Natural killer cell treated with Interleukin-12 subunit alpha and Interleukin-12 subunit beta and Interleukin-15 and Interleukin-18, amount 100 ng/mL, for 72 hours (primary cell): ENCODE measurements at regions not wholly inside any gene's neighbourhood (a gene's known extent, or its start where the extent isn't known, plus 50 kb on each side); places are given as distances from the start of the nearest gene placed in this dataset.

Experiments used
- ATAC-seq, 2 donors: fragments of 150-1000 bp; cut with Tn5 transposase in 1 of 2; sonication (Bioruptor Pico), chemical (Tn5 transposase) in 1 of 2; 2 replicates each; pipeline ENCODE4 v1.10.0; 2021
- DNase-seq: peaks from one replicate; pipeline ENCODE4 v3.0.0; 2022; ENCODE audit warnings: low spot score
- H3K27ac Mint-ChIP-seq, 2 donors: 1 replicate in 1 of 2; 2 replicates in 1 of 2; pipeline ENCODE4 v1.8.0; 2022; ENCODE audit warnings: mixed read lengths in 2 of 2, mild to moderate bottlenecking in 1 of 2, moderate library complexity in 1 of 2
- H3K27me3 Mint-ChIP-seq, 2 donors: 1 replicate in 1 of 2; 2 replicates in 1 of 2; pipeline ENCODE4 v1.8.0; 2022; ENCODE audit warnings: mixed read lengths in 2 of 2
- H3K36me3 Mint-ChIP-seq: one replicate; pipeline ENCODE4 v1.8.0; 2022; ENCODE audit warnings: mixed read lengths
- H3K4me1 Mint-ChIP-seq, 2 donors: 1 replicate in 1 of 2; 2 replicates in 1 of 2; pipeline ENCODE4 v1.8.0; 2022; ENCODE audit warnings: low read depth in 2 of 2, mixed read lengths in 2 of 2, mild to moderate bottlenecking in 1 of 2
- H3K4me3 Mint-ChIP-seq: one replicate; pipeline ENCODE4 v1.8.0; 2022; ENCODE audit warnings: mixed read lengths
- H3K9me3 Mint-ChIP-seq: 2 replicates; pipeline ENCODE4 v1.8.0; 2022; ENCODE audit warnings: mixed read lengths

DNA sequence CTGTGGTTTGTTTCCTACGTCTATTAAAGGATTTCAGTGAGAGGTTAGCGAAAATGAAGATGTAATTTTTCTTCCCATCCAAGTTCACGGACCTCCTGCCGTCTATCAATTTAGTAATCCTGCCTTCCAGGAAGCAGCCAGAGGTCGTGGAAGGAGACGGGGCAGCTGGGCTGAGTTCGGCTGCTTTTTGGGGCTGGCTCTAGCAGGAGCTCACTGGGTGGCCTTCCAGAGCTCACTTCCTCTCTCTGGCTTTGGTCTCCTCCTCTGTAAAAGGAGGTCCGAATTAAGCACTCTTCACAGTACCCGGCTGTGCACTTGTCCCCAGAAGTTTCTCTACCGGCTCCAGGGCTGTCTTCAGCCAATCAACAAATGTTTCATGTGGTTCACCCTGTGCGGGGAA is 295.4 kb downstream of the BCOR start:
- DNase-seq (no peak), ATAC-seq (no peak)
- Mint-ChIP-seq H3K4me1 (no peaks in the 10 kb centered on the region), H3K36me3 (no peaks in the 10 kb centered on the region), H3K4me3 (no peak overlapping the region), H3K27me3 (peaks cover 0 to 19% of the 10 kb centered on the region in 2 donors), H3K27ac (no peak overlapping the region), H3K9me3 (no peaks in the 10 kb centered on the region)

DNA sequence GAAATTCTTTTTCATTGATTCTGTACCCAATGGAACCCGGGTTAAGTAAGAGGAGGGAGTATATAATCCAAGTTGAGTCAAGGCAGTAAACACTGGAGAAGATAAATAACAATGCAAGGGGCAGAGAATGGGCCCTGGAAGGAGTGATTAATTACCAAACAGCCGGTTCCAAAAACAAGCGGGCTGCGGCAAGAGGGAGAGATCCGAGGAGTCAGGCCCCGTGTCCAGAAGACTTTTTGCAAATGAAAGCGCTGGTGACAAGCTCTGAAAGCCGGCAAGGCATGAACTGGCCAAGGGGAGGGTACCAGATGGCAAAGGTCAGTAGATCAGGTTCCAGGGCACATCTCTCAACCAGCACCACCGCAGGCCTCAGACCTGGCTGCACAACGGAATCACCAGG is 294.9 kb downstream of the BCOR start:
- Mint-ChIP-seq H3K27ac (no peak overlapping the region), H3K4me1 (no peaks in the 10 kb centered on the region), H3K36me3 (no peaks in the 10 kb centered on the region), H3K4me3 (no peak overlapping the region), H3K27me3 (peaks cover 0 to 18% of the 10 kb centered on the region in 2 donors), H3K9me3 (no peaks in the 10 kb centered on the region)
- DNase-seq (no peak), ATAC-seq (no peak)

DNA sequence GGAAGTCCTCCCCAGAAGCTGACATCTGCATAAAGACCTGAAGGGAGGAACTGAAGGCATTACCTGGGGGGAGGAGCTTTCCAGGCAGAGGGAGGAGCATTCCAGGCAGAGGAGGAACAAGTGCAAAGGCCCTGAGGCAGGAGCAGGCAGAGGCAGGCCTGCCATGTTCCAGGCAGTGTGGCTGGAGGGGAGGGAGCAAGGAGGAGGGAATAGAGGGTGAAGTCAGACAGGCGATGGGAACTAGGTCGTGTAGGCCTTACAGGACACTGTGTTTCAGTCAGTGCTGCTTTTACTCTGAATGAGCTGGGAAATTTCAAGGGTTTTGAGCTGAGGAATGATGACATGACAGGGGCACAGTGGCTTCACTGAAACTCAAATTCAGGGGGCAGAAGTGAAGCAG is 292.7 kb downstream of the BCOR start:
- H3K4me3 Mint-ChIP-seq, result no peak overlapping the region
- no peaks in the 10 kb centered on the region for H3K4me1 Mint-ChIP-seq
- DNase-seq, result no peak
- no peaks in the 10 kb centered on the region for H3K36me3 Mint-ChIP-seq
- H3K27ac Mint-ChIP-seq, result no peak overlapping the region
- no peaks in the 10 kb centered on the region for H3K9me3 Mint-ChIP-seq
- peaks cover 0 to 24% of the 10 kb centered on the region in 2 donors for H3K27me3 Mint-ChIP-seq
- ATAC-seq, result no peak

GRCh38 chrX:39805825-39806224 is 291.9 kb downstream of the BCOR start:
- ATAC-seq, result no peak
- no peak for DNase-seq

GRCh38 chrX:39808471-39808917 is 289.3 kb downstream of the BCOR start:
- Mint-ChIP-seq H3K4me1 (no peaks in the 10 kb centered on the region), H3K27ac (no peak overlapping the region), H3K36me3 (no peaks in the 10 kb centered on the region), H3K4me3 (no peak overlapping the region), H3K27me3 (peaks cover 0 to 26% of the 10 kb centered on the region in 2 donors), H3K9me3 (no peaks in the 10 kb centered on the region)
- DNase-seq, result no peak
- ATAC-seq, result no peak

More at GRCh38 chrX:39805825-39806224, 291.9 kb downstream of the BCOR start:
- no peak overlapping the region for H3K4me3 Mint-ChIP-seq
- no peaks in the 10 kb centered on the region for H3K4me1 Mint-ChIP-seq
- peaks cover 0 to 32% of the 10 kb centered on the region in 2 donors for H3K27me3 Mint-ChIP-seq
- no peak overlapping the region for H3K27ac Mint-ChIP-seq
- H3K9me3 Mint-ChIP-seq, result no peaks in the 10 kb centered on the region
- no peaks in the 10 kb centered on the region for H3K36me3 Mint-ChIP-seq

DNA sequence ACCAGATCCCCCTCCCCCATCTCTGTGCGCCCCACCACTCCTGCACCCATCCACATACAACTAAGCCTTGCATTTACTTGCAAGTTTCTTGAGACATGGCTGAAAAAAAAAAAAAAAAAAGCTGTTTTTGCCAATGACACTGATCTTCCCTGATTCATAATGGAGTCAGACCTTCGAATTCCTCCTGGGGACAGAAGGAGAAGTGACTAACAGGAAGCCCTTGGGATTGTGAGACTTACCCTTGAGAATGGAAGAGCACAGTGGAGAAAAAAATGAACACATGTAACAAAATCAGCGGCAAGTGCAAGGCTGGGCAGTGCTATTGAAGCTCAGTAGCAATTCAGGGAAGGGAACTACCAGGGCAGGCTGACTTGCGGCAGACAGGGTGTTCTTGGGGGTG is 288.4 kb downstream of the BCOR start:
- ATAC-seq (no peak), DNase-seq (no peak)
- H3K27ac Mint-ChIP-seq, result no peak overlapping the region
- peaks cover 3% of the 10 kb centered on the region in 2 donors for H3K4me1 Mint-ChIP-seq
- H3K27me3 Mint-ChIP-seq, result peaks cover 0 to 29% of the 10 kb centered on the region in 2 donors
- H3K9me3 Mint-ChIP-seq, result no peaks in the 10 kb centered on the region
- H3K36me3 Mint-ChIP-seq, result no peaks in the 10 kb centered on the region
- H3K4me3 Mint-ChIP-seq, result no peak overlapping the region

DNA sequence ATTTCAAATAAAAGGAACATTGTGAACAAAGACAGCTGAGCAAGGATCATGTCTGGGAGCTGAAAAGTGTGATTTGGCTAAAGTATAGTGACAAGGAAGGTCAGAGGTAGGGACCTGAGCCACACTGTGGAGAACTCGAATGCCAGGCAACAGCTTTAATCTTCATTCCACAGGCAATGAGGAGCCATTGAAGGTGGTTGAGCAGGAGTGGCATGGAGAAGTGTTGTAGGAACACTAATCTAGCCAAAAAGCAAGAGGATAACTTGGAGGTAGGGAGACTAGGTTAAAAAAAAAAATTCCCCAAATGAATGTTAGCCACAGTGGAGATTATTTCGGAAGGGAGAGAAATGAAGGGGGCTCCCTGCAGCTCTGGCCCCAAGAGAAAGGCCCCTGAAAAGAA is 286.9 kb downstream of the BCOR start:
- Mint-ChIP-seq H3K4me3 (no peak overlapping the region), H3K4me1 (peaks cover 8 to 9% of the 10 kb centered on the region in 2 donors)
- ATAC-seq, result no peak

DNA sequence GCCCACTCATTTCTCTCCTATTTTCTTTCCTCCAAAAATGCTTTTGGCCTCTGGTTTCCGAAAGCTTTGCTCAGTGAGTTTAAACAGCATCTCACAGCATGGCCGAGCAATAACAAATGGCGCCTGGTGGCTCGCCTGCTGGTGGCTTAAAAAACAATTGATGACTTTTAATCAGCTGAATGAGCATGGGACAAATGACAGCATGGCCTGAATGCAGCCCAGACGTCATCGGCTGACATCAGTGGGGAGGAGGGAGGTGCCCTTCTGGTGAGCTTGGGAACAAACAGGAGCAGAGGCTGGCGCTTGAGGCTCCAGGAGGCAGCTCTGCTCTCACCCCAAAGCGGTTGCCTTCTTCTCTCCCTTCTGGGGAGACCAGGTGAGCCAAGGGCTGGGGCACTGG is 286.4 kb downstream of the BCOR start:
- peaks cover 0 to 20% of the 10 kb centered on the region in 2 donors for H3K27me3 Mint-ChIP-seq
- H3K4me1 Mint-ChIP-seq, result peaks cover 8 to 9% of the 10 kb centered on the region in 2 donors
- H3K27ac Mint-ChIP-seq, result no peak overlapping the region
- ATAC-seq, result no peak
- no peaks in the 10 kb centered on the region for H3K36me3 Mint-ChIP-seq
- no peak overlapping the region for H3K4me3 Mint-ChIP-seq
- DNase-seq, result no peak
- no peaks in the 10 kb centered on the region for H3K9me3 Mint-ChIP-seq

More for the DNA sequence above, 286.9 kb downstream of the BCOR start:
- no peak overlapping the region for H3K27ac Mint-ChIP-seq
- no peaks in the 10 kb centered on the region for H3K9me3 Mint-ChIP-seq
- no peaks in the 10 kb centered on the region for H3K36me3 Mint-ChIP-seq
- peaks cover 0 to 23% of the 10 kb centered on the region in 2 donors for H3K27me3 Mint-ChIP-seq
- no peak for DNase-seq

- Mint-ChIP-seq H3K4me3 (no peak overlapping the region), H3K27ac (no peak overlapping the region), H3K4me1 (peaks cover 9 to 11% of the 10 kb centered on the region in 2 donors), H3K9me3 (no peaks in the 10 kb centered on the region), H3K36me3 (no peaks in the 10 kb centered on the region), H3K27me3 (peaks cover 0 to 25% of the 10 kb centered on the region in 2 donors)
- DNase-seq, result no peak
- ATAC-seq, result no peak
These were observed 284.0 kb downstream of the BCOR start for GRCh38 chrX:39813631-39814277.

- H3K4me1 Mint-ChIP-seq, result peaks cover 9 to 11% of the 10 kb centered on the region in 2 donors
These were observed 283.4 kb downstream of the BCOR start for GRCh38 chrX:39814391-39814790.

DNA sequence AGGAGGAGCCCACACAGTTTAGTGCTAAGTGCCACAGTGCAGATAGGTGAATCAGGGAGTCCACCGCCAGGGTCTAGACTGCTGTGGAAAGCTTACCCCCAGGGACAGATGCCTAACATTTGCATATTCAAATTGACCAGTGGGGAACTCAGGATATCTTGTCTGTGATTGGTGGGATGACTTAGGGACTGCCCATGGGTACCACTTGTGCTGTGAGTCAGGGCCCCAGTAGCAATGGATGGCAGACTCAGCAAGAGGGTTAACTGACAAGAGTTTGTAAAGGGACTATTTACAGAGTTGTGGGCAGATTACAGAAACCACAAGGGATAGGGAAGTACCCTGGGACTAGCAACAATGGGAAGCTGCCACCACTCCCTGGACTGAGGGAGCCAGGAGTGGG is 282.1 kb downstream of the BCOR start:
- peaks cover 0 to 29% of the 10 kb centered on the region in 2 donors for H3K27me3 Mint-ChIP-seq
- DNase-seq (peak; percentile 65), ATAC-seq (peak; percentile 80 to 85)
- no peak overlapping the region for H3K27ac Mint-ChIP-seq
- peaks cover 9 to 11% of the 10 kb centered on the region in 2 donors for H3K4me1 Mint-ChIP-seq
- H3K36me3 Mint-ChIP-seq, result no peaks in the 10 kb centered on the region
- no peaks in the 10 kb centered on the region for H3K9me3 Mint-ChIP-seq
- no peak overlapping the region for H3K4me3 Mint-ChIP-seq

More at GRCh38 chrX:39814391-39814790, 283.4 kb downstream of the BCOR start:
- ATAC-seq, result no peak
- Mint-ChIP-seq H3K36me3 (no peaks in the 10 kb centered on the region), H3K27ac (no peak overlapping the region), H3K4me3 (no peak overlapping the region), H3K9me3 (no peaks in the 10 kb centered on the region), H3K27me3 (peaks cover 0 to 26% of the 10 kb centered on the region in 2 donors)
- DNase-seq, result no peak

DNA sequence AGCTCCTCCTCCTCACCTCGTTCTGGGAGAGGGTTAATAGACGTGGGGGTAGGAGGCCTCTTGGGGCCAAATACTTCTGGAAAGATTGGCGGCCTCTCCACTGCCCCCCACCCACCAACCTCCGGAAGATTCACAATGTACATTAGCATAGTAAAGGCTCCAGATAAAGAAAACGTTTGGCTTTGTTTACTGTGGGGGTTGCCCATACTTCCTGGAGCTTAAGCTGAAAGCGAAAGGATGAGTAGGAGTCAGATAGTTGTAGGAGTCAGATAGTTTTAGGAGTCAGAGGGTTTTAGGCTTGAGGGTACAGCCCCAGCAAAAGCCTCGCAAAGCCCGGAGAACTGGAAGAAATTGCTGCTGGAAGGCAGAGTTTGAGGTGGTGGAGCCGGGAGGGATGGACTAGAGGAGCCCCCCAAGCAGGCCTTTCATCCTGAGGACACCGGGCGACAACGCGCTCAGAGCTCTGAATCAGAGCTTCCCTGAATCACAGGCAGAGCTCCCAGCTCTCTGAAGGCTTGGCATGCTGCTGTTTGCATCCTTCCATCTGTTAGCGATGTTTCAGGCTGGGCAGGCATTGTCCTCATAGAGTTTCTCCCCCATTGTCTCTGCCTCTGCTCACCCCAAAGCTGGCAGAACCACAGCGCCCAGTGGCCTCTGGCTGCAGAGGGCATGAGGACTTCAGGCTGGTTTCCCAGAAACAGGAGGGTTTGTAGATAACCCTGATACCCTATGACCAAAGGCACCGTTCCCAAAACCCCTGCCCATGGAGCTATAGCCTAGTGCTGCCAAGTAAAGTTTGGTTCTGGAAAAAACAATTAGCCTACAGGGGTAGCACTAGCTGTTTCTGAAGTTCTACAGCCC is 280.7 kb downstream of the BCOR start:
- no peak overlapping the region for H3K4me3 Mint-ChIP-seq
- ATAC-seq, result no peak
- H3K27me3 Mint-ChIP-seq, result peaks cover 0 to 26% of the 10 kb centered on the region in 2 donors
- H3K36me3 Mint-ChIP-seq, result no peaks in the 10 kb centered on the region
- no peak overlapping the region for H3K27ac Mint-ChIP-seq
- H3K9me3 Mint-ChIP-seq, result no peaks in the 10 kb centered on the region
- DNase-seq, result no peak
- peaks cover 9 to 11% of the 10 kb centered on the region in 2 donors for H3K4me1 Mint-ChIP-seq

DNA sequence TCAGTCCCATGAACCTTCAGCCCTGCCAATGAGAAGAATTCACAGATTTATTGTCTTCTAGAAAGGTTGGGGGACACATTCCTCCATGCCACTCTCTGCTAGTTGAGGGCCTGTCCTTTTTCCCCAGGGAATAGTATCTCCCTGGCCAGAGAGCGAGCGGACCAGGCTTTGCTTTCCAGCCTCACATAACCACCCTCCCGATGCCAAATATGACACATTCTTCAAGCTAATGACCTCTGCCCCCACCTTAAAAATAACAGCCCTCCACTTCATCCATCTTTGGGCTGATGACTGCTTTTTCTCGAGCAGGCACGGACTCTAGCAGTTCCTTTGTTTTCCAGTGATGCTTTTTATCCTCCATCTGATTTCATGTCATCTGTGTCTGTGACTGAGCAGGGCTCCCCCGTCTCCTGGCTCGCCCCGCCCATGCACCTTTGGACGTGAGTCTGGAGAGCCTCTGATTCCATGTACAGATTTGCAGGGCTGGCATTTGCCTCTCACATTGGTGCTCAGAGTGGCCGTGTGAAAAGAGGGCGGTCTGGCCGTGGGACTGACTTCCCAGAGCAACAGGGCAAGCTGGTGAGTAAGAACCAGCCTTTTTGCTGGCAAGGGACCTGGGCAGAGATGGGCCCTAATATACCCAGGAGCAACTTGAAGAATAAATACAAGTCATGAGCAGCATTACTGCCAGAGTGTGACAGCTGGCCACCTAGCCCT is 279.8 kb downstream of the BCOR start:
- no peaks in the 10 kb centered on the region for H3K9me3 Mint-ChIP-seq
- ATAC-seq (no peak), DNase-seq (no peak)
- H3K27ac Mint-ChIP-seq, result no peak overlapping the region
- peaks cover 9 to 11% of the 10 kb centered on the region in 2 donors for H3K4me1 Mint-ChIP-seq
- peaks cover 0 to 30% of the 10 kb centered on the region in 2 donors for H3K27me3 Mint-ChIP-seq
- no peak overlapping the region for H3K4me3 Mint-ChIP-seq
- no peaks in the 10 kb centered on the region for H3K36me3 Mint-ChIP-seq
